ENCODE measurements at regions not wholly inside any gene's neighbourhood (a gene's known extent, or its start where the extent isn't known, plus 50 kb on each side); places are given as distances from the start of the nearest gene placed in this dataset.

DNA sequence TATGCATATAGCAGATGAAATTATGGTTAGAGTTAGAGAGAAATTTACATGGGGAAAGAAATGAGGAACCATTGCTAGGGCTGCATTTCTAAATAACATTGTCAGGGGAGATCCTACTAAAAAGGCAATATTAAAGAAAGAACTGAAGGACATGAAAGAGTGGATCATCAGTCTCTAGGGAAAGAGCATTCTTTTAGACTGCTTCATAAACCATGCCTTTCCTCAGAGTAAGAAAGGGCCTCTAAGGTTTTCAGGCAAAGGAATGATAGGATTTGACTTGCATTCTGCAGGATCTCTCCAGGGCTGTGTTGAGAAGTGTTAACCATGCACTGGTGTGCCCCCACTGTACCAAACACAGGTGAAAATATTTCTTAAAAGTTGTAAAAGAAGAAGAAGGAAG is 385.4 kb upstream of the MAD2L1 start:
- TF ChIP-seq CTCF (IDR thresholded peaks at IDR 0.05) (no peak), POLR2A (IDR thresholded peaks at IDR 0.05) (no peak)
